ENCODE measurements at regions not wholly inside any gene's neighbourhood (a gene's known extent, or its start where the extent isn't known, plus 50 kb on each side); places are given as distances from the start of the nearest gene placed in this dataset.

GRCh38 chr16:73823205-73823849 lies 473.3 kb upstream of the PSMD7 start:
- no peak for DNase-seq (ENCODE audit: low read depth in 1 of 2, low spot score in 1 of 2)
- in situ Hi-C loops (cut with HindIII; ENCODE audit: low pct_unique_long_range_greater_than_20kb, low sequenced_read_pairs) = no loop called here
- TF ChIP-seq JUND (IDR thresholded peaks at IDR 0.05; ENCODE audit: low read depth) = no peak

DNA sequence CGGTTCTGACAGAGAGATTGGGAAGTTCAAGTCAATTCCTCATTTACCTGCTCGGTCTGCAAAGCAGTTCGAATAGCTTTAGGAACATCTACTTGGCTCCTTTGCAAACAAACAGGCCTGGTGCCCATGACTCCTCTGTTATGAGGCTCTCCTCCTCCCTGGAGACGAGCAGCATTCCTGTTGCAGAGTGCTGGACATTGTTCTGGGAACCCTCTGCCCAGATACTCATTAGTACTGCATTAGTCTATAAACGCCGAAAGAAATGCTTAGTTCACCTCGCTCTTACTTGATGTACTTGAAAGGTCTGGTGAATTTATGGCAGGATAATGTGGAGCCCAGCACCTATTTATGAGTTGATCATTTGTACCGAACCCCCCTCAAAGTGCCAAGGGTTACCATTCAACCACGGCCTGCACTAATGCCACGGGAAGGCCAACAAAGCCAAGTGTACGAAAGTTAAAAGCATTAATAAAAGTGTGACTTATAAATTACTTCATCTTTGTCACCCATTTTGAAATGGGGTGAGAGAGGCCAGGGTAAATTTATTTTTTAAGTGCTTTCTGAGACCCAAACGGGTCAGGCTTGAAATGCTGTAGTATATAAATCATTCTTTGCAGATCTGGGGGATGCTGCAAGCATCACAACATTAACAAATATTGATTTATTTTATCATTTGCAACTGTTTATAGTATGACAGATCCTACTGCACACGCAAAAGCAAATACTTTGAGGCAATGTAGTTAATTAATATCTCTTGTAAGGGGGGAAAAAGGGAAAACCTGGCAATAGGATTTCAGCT lies 478.9 kb upstream of the PSMD7 start:
- in situ Hi-C loops (cut with HindIII; ENCODE audit: low pct_unique_long_range_greater_than_20kb, low sequenced_read_pairs) = no loop called here
- DNase-seq (ENCODE audit: low read depth in 1 of 2, low spot score in 1 of 2) = no peak
- no peak for TF ChIP-seq JUND (IDR thresholded peaks at IDR 0.05; ENCODE audit: low read depth)

- TF ChIP-seq JUND (IDR thresholded peaks at IDR 0.05; ENCODE audit: low read depth) = no peak
- no peak for DNase-seq (ENCODE audit: low read depth in 1 of 2, low spot score in 1 of 2)
- in situ Hi-C loops (cut with HindIII; ENCODE audit: low pct_unique_long_range_greater_than_20kb, low sequenced_read_pairs) = no loop called here
These were observed 483.1 kb upstream of the PSMD7 start for GRCh38 chr16:73813527-73813926.

GRCh38 chr16:73804456-73804855 lies 492.2 kb upstream of the PSMD7 start:
- in situ Hi-C loops (cut with HindIII; ENCODE audit: low pct_unique_long_range_greater_than_20kb, low sequenced_read_pairs) = no loop called here
- no peak for TF ChIP-seq JUND (IDR thresholded peaks at IDR 0.05; ENCODE audit: low read depth)
- DNase-seq (ENCODE audit: low read depth in 1 of 2, low spot score in 1 of 2) = no peak

- no peak for TF ChIP-seq JUND (IDR thresholded peaks at IDR 0.05; ENCODE audit: low read depth)
- DNase-seq (ENCODE audit: low read depth in 1 of 2, low spot score in 1 of 2) = no peak
- in situ Hi-C loops (cut with HindIII; ENCODE audit: low pct_unique_long_range_greater_than_20kb, low sequenced_read_pairs) = no loop called here
These were observed 498.1 kb upstream of the PSMD7 start for GRCh38 chr16:73798471-73798870.

DNA sequence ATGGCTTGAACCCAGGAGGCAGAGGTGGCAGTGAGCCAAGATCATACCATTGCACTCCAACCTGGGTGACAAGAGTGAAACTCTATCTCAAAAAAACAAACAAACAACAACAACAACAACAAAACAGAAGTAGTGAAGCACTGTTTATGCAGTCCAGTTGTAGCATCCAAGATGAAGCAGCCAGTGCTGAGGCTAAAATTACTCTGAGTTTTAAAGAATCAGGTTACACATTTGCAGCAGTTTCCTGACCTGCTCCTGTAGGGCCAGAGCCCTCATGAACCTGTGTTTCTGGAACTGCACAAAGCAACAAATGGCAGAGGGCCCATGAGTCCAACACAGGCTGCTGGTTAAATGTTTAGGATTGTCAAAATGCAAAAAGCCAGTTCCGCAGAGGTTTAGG lies 499.5 kb upstream of the PSMD7 start:
- no peak for DNase-seq (ENCODE audit: low read depth in 1 of 2, low spot score in 1 of 2)
- TF ChIP-seq JUND (IDR thresholded peaks at IDR 0.05; ENCODE audit: low read depth) = no peak
- in situ Hi-C loops (cut with HindIII; ENCODE audit: low pct_unique_long_range_greater_than_20kb, low sequenced_read_pairs) = no loop called here

- in situ Hi-C loops (cut with HindIII; ENCODE audit: low pct_unique_long_range_greater_than_20kb, low sequenced_read_pairs) = no loop called here
- TF ChIP-seq JUND (IDR thresholded peaks at IDR 0.05; ENCODE audit: low read depth) = no peak
- no peak for DNase-seq (ENCODE audit: low read depth in 1 of 2, low spot score in 1 of 2)
These were observed 500.4 kb upstream of the PSMD7 start for GRCh38 chr16:73796241-73796640.

- DNase-seq (ENCODE audit: low read depth in 1 of 2, low spot score in 1 of 2) = no peak
- TF ChIP-seq JUND (IDR thresholded peaks at IDR 0.05; ENCODE audit: low read depth) = no peak
These were observed 501.6 kb upstream of the PSMD7 start for GRCh38 chr16:73794994-73795393.

DNA sequence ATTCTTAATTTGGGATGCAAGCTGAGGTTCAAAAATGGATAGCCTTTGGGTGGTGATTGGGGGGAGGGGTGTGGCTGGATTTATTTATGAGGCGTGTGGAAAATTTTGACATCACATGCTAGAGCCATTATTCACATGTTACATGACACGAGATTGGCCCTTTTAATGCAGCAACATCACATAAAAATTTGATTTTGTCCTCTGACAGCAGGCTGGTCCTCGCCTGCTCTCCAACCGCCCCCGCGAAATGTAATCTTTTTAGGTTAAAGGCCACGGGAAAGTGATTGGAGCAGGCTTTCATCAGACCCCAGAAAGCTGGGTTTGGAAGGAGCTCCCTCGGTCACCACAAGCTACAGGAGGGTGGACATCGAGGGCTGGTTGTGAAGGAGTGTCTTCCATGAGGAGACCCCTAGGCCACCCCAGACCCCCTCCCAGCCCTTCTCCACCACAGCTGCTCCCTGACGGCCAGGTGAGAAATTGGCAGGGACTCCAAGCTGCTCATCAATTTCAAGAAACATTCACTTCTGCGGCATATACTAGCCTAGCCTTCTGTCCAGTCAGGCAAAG lies 502.7 kb upstream of the PSMD7 start:
- DNase-seq (ENCODE audit: low read depth in 1 of 2, low spot score in 1 of 2) = no peak
- no peak for TF ChIP-seq JUND (IDR thresholded peaks at IDR 0.05; ENCODE audit: low read depth)
- in situ Hi-C loops (cut with HindIII; ENCODE audit: low pct_unique_long_range_greater_than_20kb, low sequenced_read_pairs) = no loop called here

More at GRCh38 chr16:73794994-73795393, 501.6 kb upstream of the PSMD7 start:
- in situ Hi-C loops (cut with HindIII; ENCODE audit: low pct_unique_long_range_greater_than_20kb, low sequenced_read_pairs) = no loop called here

DNA sequence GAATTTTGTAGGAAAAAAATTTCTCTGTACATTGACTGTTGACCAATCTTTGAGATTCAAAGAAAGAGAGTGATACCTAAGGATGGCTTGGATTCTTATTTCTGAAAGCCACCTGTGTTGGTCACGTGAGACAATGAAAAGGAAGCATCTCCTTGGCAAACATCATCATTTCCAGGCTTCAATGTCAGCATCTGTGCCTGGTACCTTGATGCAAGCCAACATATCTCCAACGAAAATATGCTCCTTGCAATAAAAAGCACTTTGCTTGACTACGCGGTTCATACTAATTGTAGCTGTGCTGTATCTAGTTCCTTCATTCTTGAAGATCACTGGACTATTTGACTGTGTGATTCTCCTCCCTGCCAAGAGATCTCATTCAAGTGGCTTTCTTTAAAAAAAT lies 503.4 kb upstream of the PSMD7 start:
- no peak for DNase-seq (ENCODE audit: low read depth in 1 of 2, low spot score in 1 of 2)
- in situ Hi-C loops (cut with HindIII; ENCODE audit: low pct_unique_long_range_greater_than_20kb, low sequenced_read_pairs) = no loop called here
- TF ChIP-seq JUND (IDR thresholded peaks at IDR 0.05; ENCODE audit: low read depth) = no peak

GRCh38 chr16:73792199-73793020 lies 504.2 kb upstream of the PSMD7 start:
- no peak for DNase-seq (ENCODE audit: low read depth in 1 of 2, low spot score in 1 of 2)
- no peak for TF ChIP-seq JUND (IDR thresholded peaks at IDR 0.05; ENCODE audit: low read depth)
- in situ Hi-C loops (cut with HindIII; ENCODE audit: low pct_unique_long_range_greater_than_20kb, low sequenced_read_pairs) = no loop called here

DNA sequence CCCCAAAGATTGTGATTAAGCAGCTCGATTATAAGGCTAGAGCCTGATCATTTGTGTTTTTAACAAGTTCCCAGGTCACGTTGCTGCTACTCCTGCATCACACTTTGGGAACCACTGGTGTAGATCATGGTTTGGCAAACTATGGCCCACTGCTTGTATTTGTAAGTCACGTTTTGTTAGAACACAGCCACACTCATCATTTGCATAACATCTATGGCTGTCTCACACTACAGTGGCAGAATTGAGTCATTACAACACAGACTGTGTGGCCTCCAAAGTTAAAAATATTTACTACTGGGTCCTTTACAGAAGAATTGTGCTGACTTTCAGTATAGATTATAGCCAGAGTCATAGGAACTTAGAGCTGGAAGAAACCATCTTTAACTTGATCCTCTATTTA lies 515.3 kb upstream of the PSMD7 start:
- no peak for TF ChIP-seq JUND (IDR thresholded peaks at IDR 0.05; ENCODE audit: low read depth)
- in situ Hi-C loops (cut with HindIII; ENCODE audit: low pct_unique_long_range_greater_than_20kb, low sequenced_read_pairs) = no loop called here
- no peak for DNase-seq (ENCODE audit: low read depth in 1 of 2, low spot score in 1 of 2)

Measured in T47D (cell line).